ENCODE measurements at regions not wholly inside any gene's neighbourhood (a gene's known extent, or its start where the extent isn't known, plus 50 kb on each side); places are given as distances from the start of the nearest gene placed in this dataset.
A peak's percentile ranks its signal among the peaks of the same experiment; 100 is the strongest.

GRCh38 chr12:107978641-107979040 is 150.4 kb upstream of the WSCD2 start:
- no peak overlapping the region for H3K4me3 ChIP-seq (ENCODE audit: low read depth, low read length)
- DNase-seq (ENCODE audit: low read depth), result no peak
- no peak for TF ChIP-seq CTCF (IDR thresholded peaks at IDR 0.05; ENCODE audit: insufficient read depth, low read length)

GRCh38 chr12:107983756-107984472 is 145.2 kb upstream of the WSCD2 start:
- TF ChIP-seq CTCF (IDR thresholded peaks at IDR 0.05; ENCODE audit: insufficient read depth, low read length), result no peak
- DNase-seq (ENCODE audit: low read depth), result peak; percentile 4
- no peak overlapping the region for H3K4me3 ChIP-seq (ENCODE audit: low read depth, low read length)

- H3K4me3 ChIP-seq (ENCODE audit: low read depth, low read length), result no peak overlapping the region
- DNase-seq (ENCODE audit: low read depth), result no peak
- TF ChIP-seq CTCF (IDR thresholded peaks at IDR 0.05; ENCODE audit: insufficient read depth, low read length), result no peak
Observed at GRCh38 chr12:107984973-107985372, 144.1 kb upstream of the WSCD2 start.

GRCh38 chr12:107986183-107986582 is 142.9 kb upstream of the WSCD2 start:
- no peak for TF ChIP-seq CTCF (IDR thresholded peaks at IDR 0.05; ENCODE audit: insufficient read depth, low read length)
- no peak overlapping the region for H3K4me3 ChIP-seq (ENCODE audit: low read depth, low read length)
- no peak for DNase-seq (ENCODE audit: low read depth)

GRCh38 chr12:107990325-107990724 is 138.8 kb upstream of the WSCD2 start:
- no peak overlapping the region for H3K4me3 ChIP-seq (ENCODE audit: low read depth, low read length)
- TF ChIP-seq CTCF (IDR thresholded peaks at IDR 0.05; ENCODE audit: insufficient read depth, low read length), result peak; percentile 16
- no peak for DNase-seq (ENCODE audit: low read depth)

GRCh38 chr12:107992029-107992428 is 137.1 kb upstream of the WSCD2 start:
- H3K4me3 ChIP-seq (ENCODE audit: low read depth, low read length), result no peak overlapping the region
- TF ChIP-seq CTCF (IDR thresholded peaks at IDR 0.05; ENCODE audit: insufficient read depth, low read length), result no peak
- no peak for DNase-seq (ENCODE audit: low read depth)

Measured in fibroblast of the aortic adventitia (primary cell).